GM12878 (cell line): ENCODE measurements at regions not wholly inside any gene's neighbourhood (a gene's known extent, or its start where the extent isn't known, plus 50 kb on each side); places are given as distances from the start of the nearest gene placed in this dataset.

Source experiments
- ATAC-seq: fragments of 200-7000 bp; cut with Tn5 transposase; 3 replicates; pipeline ENCODE4 v1.9.1; 2020; ENCODE audit warnings: mild to moderate bottlenecking, moderate library complexity
- BruUV-seq: library from RNA; stranded (reverse); fragments of 400-500 nt; replicated peaks from 2 replicates; lab custom pipeline; 2021; lab: Mats Ljungman, UMichigan
- CTCF ChIA-PET: fragments of 300-600 bp; sonication (Branson Sonifier 250); formaldehyde crosslinking; extraction: SDS; loops from one replicate; lab custom pipeline; 2021; ENCODE audit warnings: inconsistent platforms; lab: Yijun Ruan, JAX
- POLR2A ChIA-PET: fragments of 350-600 bp; formaldehyde crosslinking; extraction: SDS; loops from one replicate; lab custom pipeline; 2021; ENCODE audit warnings: inconsistent platforms; lab: Charles Lee
- RAD21 ChIA-PET: fragments of 300-600 bp; sonication (Branson Sonifier 250); formaldehyde crosslinking; loops from one replicate; lab custom pipeline; 2023; ENCODE audit warnings: antibody characterized with exemption; ENCODE audit not compliant: unreplicated experiment; lab: Charles Lee
- SMC1A ChIA-PET: fragments of 300-600 bp; sonication (Branson Sonifier 250); formaldehyde crosslinking; loops from one replicate; lab custom pipeline; 2023; ENCODE audit not compliant: unreplicated experiment, uncharacterized antibody; lab: Charles Lee
- DNase-seq: peaks from one replicate; pipeline ENCODE4 v3.0.0-alpha.2; 2011; ENCODE audit warnings: low read depth, low spot score
- FAIRE-seq: peaks from 3 replicates; lab custom pipeline; 2011; peaks lifted over from hg19 to GRCh38; lab: Jason Lieb, UNC
- H2AFZ ChIP-seq: 2 replicates; pipeline ENCODE4 v1.6.0; 2011; ENCODE audit warnings: low read depth, low read length, control low read depth; ENCODE audit not compliant: control insufficient read depth
- H3K27ac ChIP-seq: 2 replicates; pipeline ENCODE4 v1.5.1; 2011; ENCODE audit warnings: control low read depth; ENCODE audit not compliant: control insufficient read depth, insufficient read depth
- H3K27me3 ChIP-seq, 2 experiments: replicated peaks in 1 of 2; 2 replicates each; pipeline versions ENCODE4 v1.6.0 to v1.6.1; 2011; ENCODE audit warnings: low read length in 1 of 2; ENCODE audit not compliant: control insufficient read depth in 2 of 2, insufficient read depth in 2 of 2
- H3K36me3 ChIP-seq, 2 experiments: 2 replicates each; pipeline ENCODE4 v1.5.1; 2011; ENCODE audit warnings: low read length in 1 of 2; ENCODE audit not compliant: control insufficient read depth in 2 of 2, insufficient read depth in 2 of 2
- H3K4me1 ChIP-seq: 2 replicates; pipeline ENCODE4 v1.6.1; 2011; ENCODE audit warnings: mild to moderate bottlenecking, low read length, moderate library complexity, mixed read lengths; ENCODE audit not compliant: control insufficient read depth, insufficient read depth
- H3K4me2 ChIP-seq: 2 replicates; pipeline ENCODE4 v1.6.0; 2011; ENCODE audit warnings: control low read depth; ENCODE audit not compliant: control insufficient read depth, insufficient read depth
- H3K4me3 ChIP-seq: fragments of 200-600 bp; sonication (generic); 2 replicates; pipeline ENCODE4 v1.5.1; 2016
- H3K79me2 ChIP-seq: 2 replicates; pipeline ENCODE4 v1.6.0; 2011; ENCODE audit warnings: low read length; ENCODE audit not compliant: control insufficient read depth, insufficient read depth
- H3K9ac ChIP-seq: 2 replicates; pipeline ENCODE4 v1.8.0; 2011; ENCODE audit warnings: low read length, control low read depth, mixed read lengths; ENCODE audit not compliant: control insufficient read depth, insufficient read depth
- H3K9me3 ChIP-seq: replicated peaks from 3 replicates; pipeline ENCODE4 v1.5.1; 2011; ENCODE audit warnings: mild to moderate bottlenecking, low read length; ENCODE audit not compliant: control insufficient read depth, insufficient read depth
- H4K20me1 ChIP-seq: 2 replicates; pipeline ENCODE4 v1.6.0; 2011; ENCODE audit not compliant: control insufficient read depth, insufficient read depth
- ATF3 ChIP-seq: IDR thresholded peaks from 2 replicates; pipeline ENCODE4 v1.6.1; 2011; ENCODE audit warnings: low read depth, mild to moderate bottlenecking, low read length, moderate library complexity, borderline replicate concordance; ENCODE audit errors: extremely low read depth
- BHLHE40 ChIP-seq, 2 experiments: fragments of 450-650 bp in 1 of 2; IDR thresholded peaks; 2 replicates each; pipeline ENCODE4 v1.6.1; 2011 to 2017; ENCODE audit warnings: low read depth in 2 of 2, borderline replicate concordance in 1 of 2, improper control_type of control experiment in 1 of 2, low read length in 1 of 2, mild to moderate bottlenecking in 1 of 2
- ETV6 ChIP-seq, 2 experiments: fragments of 450-650 bp in 1 of 2; IDR thresholded peaks in 1 of 2; conservative IDR thresholded peaks in 1 of 2; 2 replicates each; pipeline ENCODE4 v1.6.1; 2014; ENCODE audit warnings: antibody characterized with exemption in 1 of 2, borderline replicate concordance in 1 of 2, low read depth in 1 of 2, mild to moderate bottlenecking in 1 of 2, moderate library complexity in 1 of 2
- HDAC2 ChIP-seq: fragments of 200-600 bp; sonication (generic); IDR thresholded peaks from 2 replicates; pipeline ENCODE4 v1.6.1; 2017
- HDGF ChIP-seq: fragments of 450-650 bp; IDR thresholded peaks from 2 replicates; pipeline ENCODE4 v1.6.1; 2016; ENCODE audit warnings: antibody characterized with exemption
- IKZF2 ChIP-seq, 2 experiments: fragments of 450-650 bp; IDR thresholded peaks; 2 replicates each; pipeline ENCODE4 v1.6.1; 2017; ENCODE audit warnings: mild to moderate bottlenecking in 2 of 2, moderate library complexity in 2 of 2
- LARP7 ChIP-seq: fragments of 450-650 bp; IDR thresholded peaks from 2 replicates; pipeline ENCODE4 v1.6.1; 2017; ENCODE audit warnings: mild to moderate bottlenecking
- NFXL1 ChIP-seq: fragments of 450-650 bp; IDR thresholded peaks from 2 replicates; pipeline ENCODE4 v1.6.1; 2017; ENCODE audit warnings: antibody characterized with exemption, mild to moderate bottlenecking, borderline replicate concordance
- PAX5 ChIP-seq: IDR thresholded peaks from 2 replicates; pipeline ENCODE4 v1.6.1; 2011; ENCODE audit warnings: low read depth, low read length, borderline replicate concordance
- POLR2AphosphoS5 ChIP-seq: IDR thresholded peaks from 2 replicates; pipeline ENCODE4 v1.6.1; 2011; ENCODE audit warnings: mild to moderate bottlenecking, low read length, inconsistent platforms
- RCOR1 ChIP-seq: conservative IDR thresholded peaks from 2 replicates; pipeline ENCODE4 v1.6.1; 2012; ENCODE audit warnings: low read depth, low read length, improper control_type of control experiment
- RUNX3 ChIP-seq: IDR thresholded peaks from 2 replicates; pipeline ENCODE4 v1.6.1; 2012; ENCODE audit warnings: low read length, inconsistent platforms
- SREBF1 ChIP-seq: IDR thresholded peaks from 2 replicates; pipeline ENCODE4 v1.6.1; 2012; ENCODE audit warnings: mild to moderate bottlenecking, low read length
- TCF7 ChIP-seq: IDR thresholded peaks from 2 replicates; pipeline ENCODE4 v1.6.1; 2014; ENCODE audit warnings: antibody characterized with exemption, borderline replicate concordance
- ZBTB4 ChIP-seq: fragments of 450-650 bp; formaldehyde crosslinking; IDR thresholded peaks from 2 replicates; pipeline ENCODE4 v1.4.0; 2022; ENCODE audit warnings: mild to moderate bottlenecking, moderate library complexity
- ZNF24 ChIP-seq: fragments of 450-650 bp; IDR thresholded peaks from 2 replicates; pipeline ENCODE4 v1.6.1; 2017; ENCODE audit warnings: antibody characterized with exemption, mild to moderate bottlenecking
- ZZZ3 ChIP-seq: IDR thresholded peaks from 2 replicates; pipeline ENCODE4 v1.6.1; 2011; ENCODE audit warnings: low read depth; ENCODE audit not compliant: control insufficient read depth, insufficient read length
- WGBS: methylation state at CpG from one replicate; pipeline ENCODE4 v1.1.6; 2016; ENCODE audit warnings: low lambda C conversion rate; ENCODE audit not compliant: insufficient replicate concordance, insufficient coverage; ENCODE audit errors: missing lambda C conversion rate; 5-methylcytosine and 5-hydroxymethylcytosine counted together
- in situ Hi-C: fragments of 300-500 bp; cut with MboI; formaldehyde crosslinking; loops from 9 replicates; pipeline ENCODE4 v1.14.3; 2018; ENCODE audit warnings: mixed read lengths
- intact Hi-C: fragments of 100-400 bp; cut with micrococcal nuclease; formaldehyde crosslinking; loops from one replicate; pipeline ENCODE4 v1.14.2; 2022; ENCODE audit not compliant: unreplicated experiment

- TF ChIP-seq NFXL1, result no peak
- TF ChIP-seq RUNX3, result no peak
- TF ChIP-seq BHLHE40 (IDR thresholded peaks at IDR 0.05; ENCODE audit: borderline replicate concordance in 1 of 2, low read depth in 2 of 2, low read length in 1 of 2), result no peak
Measured at GRCh38 chr22:22976033-22976922, 88.7 kb downstream of the IGLL5 start (continued).

GRCh38 chr22:22977479-22978200 lies 90.0 kb downstream of the IGLL5 start:
- ChIA-PET RAD21 (interaction anchor here (1.3 kb wide), 1 partner anchor 18 kb away, joined by 4 read pairs; no protein-coding TSS in a partner anchor), CTCF (interaction anchor here (8.1 kb wide), 1 partner anchor 18 kb away, joined by 78 read pairs; no protein-coding TSS in a partner anchor), SMC1A (interaction anchor here (1.2 to 4.3 kb wide), 2 partner anchors 9 to 18 kb away, joined by 4 to 34 read pairs; no protein-coding TSS in a partner anchor), POLR2A (no interaction called here)
- Histone ChIP-seq H3K27me3 (no peaks in the 10 kb centered on the region; a peak in 1 of 4 replicates), H3K9me3 (no peaks in the 10 kb centered on the region), H3K79me2 (no peaks in the 10 kb centered on the region), H3K4me1 (no peaks in the 10 kb centered on the region), H2AFZ (no peak overlapping the region), H3K9ac (no peak overlapping the region), H3K4me3 (no peak overlapping the region), H3K27ac (no peak overlapping the region), H4K20me1 (no peaks in the 10 kb centered on the region), H3K36me3 (no peaks in the 10 kb centered on the region), H3K4me2 (no peak overlapping the region)
- in situ Hi-C loops, result no loop called here
- DNase-seq, result no peak
- ATAC-seq, result no peak
- no peak for FAIRE-seq
- 93% methylated on average over 2 of the region's 2 CpGs for WGBS
- BruUV-seq, result no TSS peak
- intact Hi-C loops, result no loop called here
- no peak for TF ChIP-seq HDAC2
- no peak for TF ChIP-seq ETV6 (conservative IDR thresholded peaks at IDR 0.05 in 1 of 2, IDR thresholded peaks at IDR 0.05 in 1 of 2; ENCODE audit: borderline replicate concordance in 1 of 2, low read depth in 1 of 2)
- no peak for TF ChIP-seq SREBF1
- no peak for TF ChIP-seq IKZF2 (IDR thresholded peaks at IDR 0.05)
- no peak for TF ChIP-seq ZBTB4 (CRISPR knock-in tag)
- TF ChIP-seq RCOR1, result no peak
- TF ChIP-seq LARP7, result no peak
- TF ChIP-seq ZNF24, result no peak
- TF ChIP-seq POLR2AphosphoS5, result no peak
- no peak for TF ChIP-seq HDGF
- TF ChIP-seq ATF3, result no peak
- no peak for TF ChIP-seq TCF7
- no peak for TF ChIP-seq PAX5
- TF ChIP-seq ZZZ3, result no peak
